HG02840 (cell line): ENCODE measurements at regions not wholly inside any gene's neighbourhood (a gene's known extent, or its start where the extent isn't known, plus 50 kb on each side); places are given as distances from the start of the nearest gene placed in this dataset.
"Not testable (repeated sequence)": the region's sequence is repeated elsewhere in the genome, so short reads cannot be mapped to it uniquely, and the experiment has no call there.

ENCODE experiments used
- ATAC-seq: cut with Tn5 transposase; IDR thresholded peaks from one replicate; pipeline ENCODE4 v1.9.1; 2021; ENCODE audit warnings: mild to moderate bottlenecking, moderate library complexity, moderate number of reproducible peaks; ENCODE audit not compliant: unreplicated experiment, low FRiP score

- ATAC-seq: no peak
Measured at GRCh38 chr4:159410076-159410777, 307.3 kb downstream of the RAPGEF2 start.

GRCh38 chr4:159410891-159411290 is 308.0 kb downstream of the RAPGEF2 start:
- no peak for ATAC-seq

GRCh38 chr4:159413306-159413943 is 310.5 kb downstream of the RAPGEF2 start:
- ATAC-seq: no peak

- no peak for ATAC-seq
Measured at GRCh38 chr4:159414305-159414704, 311.4 kb downstream of the RAPGEF2 start.

GRCh38 chr4:159416073-159416472 is 313.2 kb downstream of the RAPGEF2 start:
- no peak for ATAC-seq

- no peak for ATAC-seq
Measured at GRCh38 chr4:159416996-159417395, 314.1 kb downstream of the RAPGEF2 start.

GRCh38 chr4:159420162-159421057 is 317.5 kb downstream of the RAPGEF2 start:
- ATAC-seq: no peak

- ATAC-seq: not testable (repeated sequence)
Measured at GRCh38 chr4:159421058-159421419, 318.2 kb downstream of the RAPGEF2 start.

- no peak for ATAC-seq
Measured at GRCh38 chr4:159422019-159422418, 319.1 kb downstream of the RAPGEF2 start.

GRCh38 chr4:159422626-159423025 is 319.7 kb downstream of the RAPGEF2 start:
- no peak for ATAC-seq

GRCh38 chr4:159425737-159426305 is 322.9 kb downstream of the RAPGEF2 start:
- no peak for ATAC-seq

- no peak for ATAC-seq
Measured at GRCh38 chr4:159428293-159428692, 325.4 kb downstream of the RAPGEF2 start.

- no peak for ATAC-seq
Measured at GRCh38 chr4:159428975-159429692, 326.3 kb downstream of the RAPGEF2 start.

- no peak for ATAC-seq
Measured at GRCh38 chr4:159429693-159430035, 326.8 kb downstream of the RAPGEF2 start.

GRCh38 chr4:159430896-159431295 is 328.0 kb downstream of the RAPGEF2 start:
- ATAC-seq: no peak

- ATAC-seq: no peak
Measured at GRCh38 chr4:159432436-159432835, 329.6 kb downstream of the RAPGEF2 start.

GRCh38 chr4:159433337-159433736 is 330.5 kb downstream of the RAPGEF2 start:
- ATAC-seq: no peak

GRCh38 chr4:159434114-159434870 is 331.4 kb downstream of the RAPGEF2 start:
- no peak for ATAC-seq

GRCh38 chr4:159434871-159435241 is 332.0 kb downstream of the RAPGEF2 start:
- ATAC-seq: no peak

- ATAC-seq: no peak
Measured at GRCh38 chr4:159435561-159436023, 332.7 kb downstream of the RAPGEF2 start.
